Type B pancreatic cell (in vitro differentiated cells): ENCODE measurements at regions not wholly inside any gene's neighbourhood (a gene's known extent, or its start where the extent isn't known, plus 50 kb on each side); places are given as distances from the start of the nearest gene placed in this dataset.

Experiments
- DNase-seq: peaks from one replicate; pipeline ENCODE4 v3.0.0; 2021; ENCODE audit warnings: mixed read lengths; ENCODE audit not compliant: unreplicated experiment; ENCODE audit errors: extremely low spot score
- H3K27ac Mint-ChIP-seq: 2 replicates; pipeline ENCODE4 v1.8.0; 2021; ENCODE audit warnings: mild to moderate bottlenecking, mixed read lengths
- H3K27me3 Mint-ChIP-seq: 2 replicates; pipeline ENCODE4 v1.8.0; 2021; ENCODE audit warnings: mixed read lengths
- H3K36me3 Mint-ChIP-seq: 2 replicates; pipeline ENCODE4 v1.8.0; 2021; ENCODE audit warnings: mixed read lengths
- H3K4me1 Mint-ChIP-seq: one replicate; pipeline ENCODE4 v1.8.0; 2021; ENCODE audit warnings: mixed read lengths; ENCODE audit not compliant: unreplicated experiment
- H3K4me3 Mint-ChIP-seq: 2 replicates; pipeline ENCODE4 v1.8.0; 2021; ENCODE audit warnings: mild to moderate bottlenecking, mixed read lengths
- H3K9me3 Mint-ChIP-seq: 2 replicates; pipeline ENCODE4 v1.8.0; 2021; ENCODE audit warnings: mixed read lengths
- CTCF ChIP-seq: fragments of 200-600 bp; sonication (generic); conservative IDR thresholded peaks from 2 replicates; pipeline ENCODE4 v1.5.0; 2021; ENCODE audit warnings: antibody characterized with exemption, mild to moderate bottlenecking

- no peak overlapping the region for H3K4me3 Mint-ChIP-seq
- H3K27ac Mint-ChIP-seq = no peak overlapping the region
- TF ChIP-seq CTCF = no peak
- no peak for DNase-seq
- no peaks in the 10 kb centered on the region for H3K36me3 Mint-ChIP-seq
- H3K27me3 Mint-ChIP-seq = peaks cover 1% of the 10 kb centered on the region
- peaks cover 4% of the 10 kb centered on the region for H3K9me3 Mint-ChIP-seq
- H3K4me1 Mint-ChIP-seq = peaks cover 4% of the 10 kb centered on the region
These were observed 57.2 kb upstream of the SLC7A14 start for GRCh38 chr3:170642882-170643601.

- DNase-seq = no peak
- TF ChIP-seq CTCF = no peak
- H3K4me1 Mint-ChIP-seq = peaks cover 9% of the 10 kb centered on the region
- peaks cover 4% of the 10 kb centered on the region for H3K9me3 Mint-ChIP-seq
- H3K4me3 Mint-ChIP-seq = no peak overlapping the region
- H3K27ac Mint-ChIP-seq = no peak overlapping the region
- no peaks in the 10 kb centered on the region for H3K36me3 Mint-ChIP-seq
- H3K27me3 Mint-ChIP-seq = no peaks in the 10 kb centered on the region
These were observed 55.8 kb upstream of the SLC7A14 start for GRCh38 chr3:170641510-170642236.

- Mint-ChIP-seq H3K27me3 (no peaks in the 10 kb centered on the region), H3K36me3 (no peaks in the 10 kb centered on the region), H3K4me3 (no peak overlapping the region), H3K27ac (no peak overlapping the region), H3K4me1 (peaks cover 15% of the 10 kb centered on the region), H3K9me3 (peaks cover 4% of the 10 kb centered on the region)
- TF ChIP-seq CTCF = no peak
- DNase-seq = no peak
These were observed 54.9 kb upstream of the SLC7A14 start for GRCh38 chr3:170640737-170641171.

GRCh38 chr3:170638988-170639387 lies 53.1 kb upstream of the SLC7A14 start:
- peaks cover 28% of the 10 kb centered on the region for H3K4me1 Mint-ChIP-seq
- DNase-seq = no peak
- no peak overlapping the region for H3K27ac Mint-ChIP-seq
- H3K36me3 Mint-ChIP-seq = no peaks in the 10 kb centered on the region
- no peak overlapping the region for H3K4me3 Mint-ChIP-seq
- no peak for TF ChIP-seq CTCF
- peaks cover 4% of the 10 kb centered on the region for H3K9me3 Mint-ChIP-seq
- H3K27me3 Mint-ChIP-seq = no peaks in the 10 kb centered on the region

GRCh38 chr3:170637306-170637705 lies 51.4 kb upstream of the SLC7A14 start:
- no peaks in the 10 kb centered on the region for H3K27me3 Mint-ChIP-seq
- no peaks in the 10 kb centered on the region for H3K9me3 Mint-ChIP-seq
- H3K4me3 Mint-ChIP-seq = no peak overlapping the region
- DNase-seq = no peak
- H3K27ac Mint-ChIP-seq = no peak overlapping the region
- H3K4me1 Mint-ChIP-seq = peaks cover 32% of the 10 kb centered on the region
- H3K36me3 Mint-ChIP-seq = no peaks in the 10 kb centered on the region
- TF ChIP-seq CTCF = no peak
